ENCODE measurements at regions not wholly inside any gene's neighbourhood (a gene's known extent, or its start where the extent isn't known, plus 50 kb on each side); places are given as distances from the start of the nearest gene placed in this dataset.

- intact Hi-C loops (cut with DNase I): no loop called here
- H3K36me3 ChIP-seq: no peaks in the 10 kb centered on the region
- TF ChIP-seq POLR2A (IDR thresholded peaks at IDR 0.05) (no peak), CTCF (IDR thresholded peaks at IDR 0.05) (no peak)
Observed at GRCh38 chr20:48223715-48224114, 438.4 kb upstream of the SULF2 start.

GRCh38 chr20:48222595-48223180 is 437.4 kb upstream of the SULF2 start:
- Histone ChIP-seq H3K4me1 (no peaks in the 10 kb centered on the region), H3K9me3 (no peaks in the 10 kb centered on the region), H3K4me3 (no peak overlapping the region), H3K27me3 (no peaks in the 10 kb centered on the region), H3K36me3 (no peaks in the 10 kb centered on the region), H3K27ac (no peak overlapping the region)
- DNase-seq (ENCODE audit: extremely low spot score in 2 of 2): no peak
- intact Hi-C loops (cut with DNase I): no loop called here
- no peak for TF ChIP-seq POLR2A (IDR thresholded peaks at IDR 0.05)
- no peak for TF ChIP-seq POLR2AphosphoS5 (IDR thresholded peaks at IDR 0.05; ENCODE audit: insufficient read depth in 1 of 2, low read depth in 1 of 2)
- TF ChIP-seq CTCF (IDR thresholded peaks at IDR 0.05): no peak

More at GRCh38 chr20:48223715-48224114, 438.4 kb upstream of the SULF2 start:
- no peak overlapping the region for H3K4me3 ChIP-seq
- no peaks in the 10 kb centered on the region for H3K27me3 ChIP-seq
- no peaks in the 10 kb centered on the region for H3K9me3 ChIP-seq
- no peaks in the 10 kb centered on the region for H3K4me1 ChIP-seq
- H3K27ac ChIP-seq: no peak overlapping the region
- DNase-seq (ENCODE audit: extremely low spot score in 2 of 2): no peak

GRCh38 chr20:48220033-48220633 is 434.9 kb upstream of the SULF2 start:
- no peak overlapping the region for H3K4me3 ChIP-seq
- H3K27ac ChIP-seq: no peak overlapping the region
- intact Hi-C loops (cut with DNase I): no loop called here
- no peaks in the 10 kb centered on the region for H3K4me1 ChIP-seq
- no peak for TF ChIP-seq POLR2A (IDR thresholded peaks at IDR 0.05)
- no peak for TF ChIP-seq POLR2AphosphoS5 (IDR thresholded peaks at IDR 0.05; ENCODE audit: insufficient read depth in 1 of 2, low read depth in 1 of 2)
- TF ChIP-seq CTCF (IDR thresholded peaks at IDR 0.05): no peak
- H3K27me3 ChIP-seq: no peaks in the 10 kb centered on the region
- no peak for DNase-seq (ENCODE audit: extremely low spot score in 2 of 2)
- H3K36me3 ChIP-seq: no peaks in the 10 kb centered on the region
- no peaks in the 10 kb centered on the region for H3K9me3 ChIP-seq

- TF ChIP-seq POLR2A (IDR thresholded peaks at IDR 0.05) (no peak), POLR2AphosphoS5 (IDR thresholded peaks at IDR 0.05; ENCODE audit: insufficient read depth in 1 of 2, low read depth in 1 of 2) (no peak), CTCF (IDR thresholded peaks at IDR 0.05) (no peak)
- H3K4me3 ChIP-seq: no peak overlapping the region
- no peaks in the 10 kb centered on the region for H3K9me3 ChIP-seq
- no peaks in the 10 kb centered on the region for H3K4me1 ChIP-seq
- no peaks in the 10 kb centered on the region for H3K36me3 ChIP-seq
- H3K27ac ChIP-seq: no peak overlapping the region
- DNase-seq (ENCODE audit: extremely low spot score in 2 of 2): no peak
- intact Hi-C loops (cut with DNase I): no loop called here
- no peaks in the 10 kb centered on the region for H3K27me3 ChIP-seq
Observed at GRCh38 chr20:48219306-48219705, 434.0 kb upstream of the SULF2 start.

- DNase-seq (ENCODE audit: extremely low spot score in 2 of 2): no peak
Observed at GRCh38 chr20:48217190-48217589, 431.9 kb upstream of the SULF2 start.

More at GRCh38 chr20:48217190-48217589, 431.9 kb upstream of the SULF2 start:
- H3K36me3 ChIP-seq: no peaks in the 10 kb centered on the region
- no peak overlapping the region for H3K27ac ChIP-seq
- no peaks in the 10 kb centered on the region for H3K9me3 ChIP-seq
- intact Hi-C loops (cut with DNase I): no loop called here
- H3K4me3 ChIP-seq: no peak overlapping the region
- H3K27me3 ChIP-seq: no peaks in the 10 kb centered on the region
- H3K4me1 ChIP-seq: no peaks in the 10 kb centered on the region
- TF ChIP-seq POLR2A (IDR thresholded peaks at IDR 0.05): no peak
- TF ChIP-seq POLR2AphosphoS5 (IDR thresholded peaks at IDR 0.05; ENCODE audit: insufficient read depth in 1 of 2, low read depth in 1 of 2): no peak
- TF ChIP-seq CTCF (IDR thresholded peaks at IDR 0.05): no peak
